Upper lobe of left lung (tissue), 4 donors: ENCODE measurements at regions not wholly inside any gene's neighbourhood (a gene's known extent, or its start where the extent isn't known, plus 50 kb on each side); places are given as distances from the start of the nearest gene placed in this dataset.

Experiments
- CTCF ChIP-seq, 6 experiments: fragments of 450-650 bp in 4 of 6; fragments of 200-600 bp in 2 of 6; sonication (generic) in 2 of 6; IDR thresholded peaks; one replicate each; pipeline ENCODE4 v1.5.1; 2016 to 2019; ENCODE audit warnings: antibody characterized with exemption in 6 of 6
- POLR2A ChIP-seq, 4 donors: fragments of 450-650 bp; IDR thresholded peaks; one replicate each; pipeline ENCODE4 v1.5.1; 2016 to 2017; ENCODE audit warnings: antibody characterized with exemption in 4 of 4, mild to moderate bottlenecking in 2 of 4

DNA sequence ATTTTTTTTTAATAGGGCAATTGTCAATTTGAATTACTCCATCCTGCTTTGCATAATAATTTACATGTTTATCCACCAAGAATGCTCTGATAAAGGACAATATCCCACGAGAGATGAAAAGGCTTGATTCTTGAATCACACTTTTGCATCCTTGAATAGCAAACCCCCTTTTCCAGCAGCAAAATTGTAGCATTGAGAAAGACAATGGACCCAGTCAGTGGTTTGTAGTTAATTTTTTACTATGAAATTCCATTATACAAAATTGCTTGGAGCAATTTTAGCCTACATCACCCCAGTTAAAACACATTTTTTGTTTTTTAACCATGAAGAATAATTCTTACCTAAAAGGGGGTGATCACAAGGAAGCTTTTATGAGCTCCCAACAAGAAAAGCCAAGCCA lies 255.1 kb downstream of the RND3 start:
- no peak for TF ChIP-seq CTCF (IDR thresholded peaks at IDR 0.05)
- no peak for TF ChIP-seq POLR2A (IDR thresholded peaks at IDR 0.05)
